H7 (cell line): ENCODE measurements at regions not wholly inside any gene's neighbourhood (a gene's known extent, or its start where the extent isn't known, plus 50 kb on each side); places are given as distances from the start of the nearest gene placed in this dataset.

Experiments used
- DNase-seq: peaks from one replicate; pipeline ENCODE4 v3.0.0; 2012
- H3K27me3 ChIP-seq: 2 replicates; pipeline ENCODE4 v1.6.0; 2011; ENCODE audit warnings: mild to moderate bottlenecking, low read length; ENCODE audit not compliant: control insufficient read depth, insufficient read depth
- H3K36me3 ChIP-seq: replicated peaks from 2 replicates; pipeline ENCODE4 v1.5.1; 2011; ENCODE audit warnings: low read length; ENCODE audit not compliant: control insufficient read depth, insufficient read depth
- H3K4me3 ChIP-seq: 2 replicates; pipeline ENCODE4 v1.5.1; 2011; ENCODE audit warnings: low read depth, mild to moderate bottlenecking, control low read depth, low read length, moderate library complexity; ENCODE audit not compliant: insufficient read depth

GRCh38 chr6:121826156-121826810 is 390.8 kb downstream of the GJA1 start:
- Histone ChIP-seq H3K27me3 (no peaks in the 10 kb centered on the region), H3K4me3 (no peak overlapping the region), H3K36me3 (no peaks in the 10 kb centered on the region)
- DNase-seq: no peak

GRCh38 chr6:121828146-121828886 is 392.9 kb downstream of the GJA1 start:
- Histone ChIP-seq H3K27me3 (no peaks in the 10 kb centered on the region), H3K4me3 (no peak overlapping the region), H3K36me3 (no peaks in the 10 kb centered on the region)
- no peak for DNase-seq

DNA sequence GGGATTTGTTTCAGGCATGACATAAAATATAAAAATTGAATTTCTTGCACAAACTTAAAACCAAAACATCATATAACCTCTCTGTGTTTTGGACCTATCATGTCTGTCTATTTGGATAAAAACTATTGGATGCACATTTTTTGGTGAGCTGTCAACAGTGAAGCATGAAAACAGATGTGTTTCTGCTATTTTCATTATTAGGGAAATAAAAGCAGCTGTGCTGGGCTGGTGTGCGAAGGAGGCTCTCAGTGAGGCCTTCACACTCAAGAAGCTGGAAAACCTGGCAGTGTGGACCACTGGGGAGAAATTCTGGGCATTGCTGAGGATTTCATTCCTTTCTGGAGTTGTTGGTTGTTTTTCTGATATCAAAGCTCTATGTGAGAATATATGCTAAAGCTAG is 395.3 kb downstream of the GJA1 start:
- no peaks in the 10 kb centered on the region for H3K27me3 ChIP-seq
- no peak for DNase-seq
- H3K4me3 ChIP-seq: no peak overlapping the region
- no peaks in the 10 kb centered on the region for H3K36me3 ChIP-seq

- H3K36me3 ChIP-seq: no peaks in the 10 kb centered on the region
- no peaks in the 10 kb centered on the region for H3K27me3 ChIP-seq
- DNase-seq: no peak
- no peak overlapping the region for H3K4me3 ChIP-seq
Observed at GRCh38 chr6:121835662-121836061, 400.2 kb downstream of the GJA1 start.

- no peak for DNase-seq
- H3K36me3 ChIP-seq: no peaks in the 10 kb centered on the region
- H3K4me3 ChIP-seq: no peak overlapping the region
- H3K27me3 ChIP-seq: no peaks in the 10 kb centered on the region
Observed at GRCh38 chr6:121837545-121838229, 402.2 kb downstream of the GJA1 start.

GRCh38 chr6:121838842-121839241 is 403.4 kb downstream of the GJA1 start:
- no peaks in the 10 kb centered on the region for H3K27me3 ChIP-seq
- DNase-seq: no peak
- no peak overlapping the region for H3K4me3 ChIP-seq
- H3K36me3 ChIP-seq: no peaks in the 10 kb centered on the region

DNA sequence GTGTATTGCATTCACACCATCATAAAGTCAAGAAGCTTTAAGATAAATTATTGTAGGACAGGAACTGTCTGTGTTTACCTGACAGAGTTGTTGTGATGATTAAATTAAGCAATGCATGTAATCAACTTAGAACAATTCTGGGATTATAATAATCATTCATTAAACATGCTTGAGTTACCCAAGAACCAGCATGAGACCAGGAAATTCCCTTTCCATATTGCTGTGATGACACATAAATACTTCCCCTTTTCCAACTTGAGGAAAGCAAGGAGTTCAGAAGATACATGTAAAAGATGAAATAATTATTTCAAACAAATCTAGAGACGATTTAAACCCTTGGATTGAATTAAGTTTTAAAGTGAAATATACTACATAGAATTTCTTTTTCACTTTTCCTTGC is 404.4 kb downstream of the GJA1 start:
- DNase-seq: no peak

GRCh38 chr6:121844898-121845297 is 409.5 kb downstream of the GJA1 start:
- Histone ChIP-seq H3K36me3 (no peaks in the 10 kb centered on the region), H3K4me3 (no peak overlapping the region), H3K27me3 (no peaks in the 10 kb centered on the region)
- no peak for DNase-seq

More for the DNA sequence above, 404.4 kb downstream of the GJA1 start:
- H3K27me3 ChIP-seq: no peaks in the 10 kb centered on the region
- H3K4me3 ChIP-seq: no peak overlapping the region
- H3K36me3 ChIP-seq: no peaks in the 10 kb centered on the region

DNA sequence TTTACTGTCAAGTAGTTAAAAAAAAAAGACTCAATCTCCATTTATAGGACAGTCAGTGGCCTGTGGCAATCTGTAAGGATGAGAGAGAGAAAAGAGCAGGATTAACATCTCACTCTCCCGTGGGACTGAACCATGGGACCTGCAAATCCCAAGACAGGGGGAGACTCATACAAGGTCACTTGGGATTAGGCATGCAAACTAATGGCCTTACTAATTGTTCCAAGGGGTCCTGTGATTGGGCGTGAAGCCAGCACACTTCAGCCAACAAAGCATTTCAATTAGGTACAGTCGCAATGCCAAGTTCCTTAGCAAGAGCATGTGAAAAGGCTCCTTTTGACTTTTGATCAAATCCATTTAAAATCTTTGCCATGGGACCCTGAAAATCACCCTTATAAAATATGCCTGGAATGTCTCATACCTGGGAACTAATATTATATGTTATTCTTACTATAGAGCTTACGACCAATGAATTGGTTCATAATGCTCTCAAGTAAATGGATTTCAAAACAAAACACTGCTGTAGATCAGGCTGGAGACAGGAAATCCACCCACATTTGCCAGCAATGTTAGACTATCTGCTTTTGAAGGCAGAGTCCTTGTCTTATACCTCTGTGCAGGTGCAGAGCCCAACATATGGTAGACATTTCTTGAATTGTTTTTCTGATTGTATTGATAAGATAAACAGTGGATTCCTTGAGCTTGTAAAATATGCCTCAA is 412.5 kb downstream of the GJA1 start:
- DNase-seq: no peak
- no peaks in the 10 kb centered on the region for H3K27me3 ChIP-seq
- H3K4me3 ChIP-seq: no peak overlapping the region
- no peaks in the 10 kb centered on the region for H3K36me3 ChIP-seq

GRCh38 chr6:121848523-121849255 is 413.2 kb downstream of the GJA1 start:
- H3K36me3 ChIP-seq: no peaks in the 10 kb centered on the region
- no peak overlapping the region for H3K4me3 ChIP-seq
- DNase-seq: no peak
- no peaks in the 10 kb centered on the region for H3K27me3 ChIP-seq

- no peaks in the 10 kb centered on the region for H3K36me3 ChIP-seq
- H3K27me3 ChIP-seq: no peaks in the 10 kb centered on the region
- no peak overlapping the region for H3K4me3 ChIP-seq
- DNase-seq: peak; percentile 23
Observed at GRCh38 chr6:121849477-121849876, 414.0 kb downstream of the GJA1 start.

DNA sequence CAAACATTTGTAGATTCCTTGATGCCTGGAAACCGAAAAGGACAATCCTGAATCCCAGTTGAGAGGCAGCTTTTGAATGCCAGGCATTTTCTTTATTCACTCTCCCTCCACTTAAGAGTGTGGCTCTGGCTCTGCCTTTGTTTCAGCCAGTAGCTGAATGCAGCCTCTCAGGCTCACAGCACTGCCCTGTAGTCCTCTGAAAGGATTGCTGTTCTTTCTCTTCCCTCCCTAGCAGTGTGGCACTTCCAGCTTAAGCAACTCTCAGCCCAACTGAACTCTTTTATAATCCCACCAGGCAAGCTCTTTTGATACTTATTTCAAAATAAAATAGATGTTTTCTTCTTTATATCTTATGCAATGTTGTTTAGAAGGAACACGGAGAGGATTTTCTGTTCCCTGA is 415.6 kb downstream of the GJA1 start:
- Histone ChIP-seq H3K27me3 (no peaks in the 10 kb centered on the region), H3K4me3 (no peak overlapping the region), H3K36me3 (no peaks in the 10 kb centered on the region)
- peak; percentile 12 for DNase-seq

DNA sequence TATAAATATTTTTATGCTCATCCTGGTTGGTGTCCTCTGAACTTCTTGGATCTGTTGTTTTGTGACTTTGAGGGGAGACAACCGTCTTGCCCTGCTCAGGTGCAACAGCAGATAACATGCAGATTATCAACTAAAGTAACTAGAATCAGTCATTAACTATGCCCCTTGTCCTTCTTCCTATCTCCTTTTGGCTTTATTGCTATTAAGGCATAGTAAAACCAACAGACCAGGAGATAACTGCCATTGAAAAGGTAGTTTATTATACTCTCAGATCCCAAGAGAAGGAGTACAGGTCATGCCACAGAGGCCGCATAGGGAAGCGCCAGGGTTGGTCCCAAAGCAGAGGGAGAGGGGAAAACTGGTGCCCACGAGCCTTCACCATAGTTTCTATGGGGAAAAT is 418.2 kb downstream of the GJA1 start:
- H3K4me3 ChIP-seq: no peak overlapping the region
- no peaks in the 10 kb centered on the region for H3K36me3 ChIP-seq
- H3K27me3 ChIP-seq: no peaks in the 10 kb centered on the region
- DNase-seq: no peak

DNA sequence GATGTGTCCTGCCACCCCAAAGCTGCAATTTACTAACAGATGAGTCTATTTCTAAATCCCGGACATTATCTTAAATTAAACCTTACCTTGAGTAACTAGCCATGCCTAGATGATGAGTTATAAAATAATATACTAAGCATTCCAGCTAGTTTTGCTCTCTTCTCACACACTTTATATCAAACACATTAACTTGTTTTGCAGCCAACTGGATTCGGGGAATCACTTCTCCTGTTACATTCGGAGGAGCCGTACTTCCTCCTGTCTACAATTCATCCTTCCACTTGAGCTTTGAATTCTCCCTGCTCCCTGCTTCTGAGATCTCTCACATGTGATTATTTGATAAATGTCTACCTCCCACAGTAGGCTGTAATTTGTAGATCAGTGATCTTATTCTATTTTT is 420.1 kb downstream of the GJA1 start:
- no peak for DNase-seq
- H3K27me3 ChIP-seq: no peaks in the 10 kb centered on the region
- H3K4me3 ChIP-seq: no peak overlapping the region
- no peaks in the 10 kb centered on the region for H3K36me3 ChIP-seq
